Loucy (cell line): ENCODE measurements at regions not wholly inside any gene's neighbourhood (a gene's known extent, or its start where the extent isn't known, plus 50 kb on each side); places are given as distances from the start of the nearest gene placed in this dataset.

ENCODE experiments used
- H2AFZ ChIP-seq: fragments of 200-600 bp; sonication (generic); 2 replicates; pipeline ENCODE4 v1.6.0; 2016; ENCODE audit warnings: antibody characterized with exemption, mild to moderate bottlenecking, low read length, moderate library complexity
- H3F3A ChIP-seq: fragments of 200-600 bp; 2 replicates; pipeline ENCODE4 v1.6.0; 2016; ENCODE audit warnings: antibody characterized with exemption, low read depth, mild to moderate bottlenecking
- H3K27me3 ChIP-seq: fragments of 200-600 bp; sonication (generic); 2 replicates; pipeline ENCODE4 v1.6.1; 2014; ENCODE audit warnings: low read length, mild to moderate bottlenecking; ENCODE audit not compliant: insufficient read depth, poor library complexity, severe bottlenecking
- H3K36me3 ChIP-seq: fragments of 200-600 bp; sonication (generic); 2 replicates; pipeline ENCODE4 v1.6.1; 2016; ENCODE audit warnings: low read length; ENCODE audit not compliant: insufficient read depth
- H3K4me1 ChIP-seq: fragments of 200-600 bp; sonication (generic); 2 replicates; pipeline ENCODE4 v1.5.1; 2014; ENCODE audit warnings: low read length, mild to moderate bottlenecking; ENCODE audit not compliant: insufficient read depth, poor library complexity, severe bottlenecking
- H3K4me2 ChIP-seq: fragments of 200-600 bp; sonication (generic); 2 replicates; pipeline ENCODE4 v1.6.0; 2014; ENCODE audit warnings: antibody characterized with exemption, low read length, low read depth, mild to moderate bottlenecking; ENCODE audit not compliant: poor library complexity, severe bottlenecking
- H3K4me3 ChIP-seq: fragments of 200-600 bp; sonication (generic); 2 replicates; pipeline ENCODE4 v1.5.1; 2014; ENCODE audit warnings: low read length, mild to moderate bottlenecking, mixed read lengths; ENCODE audit not compliant: poor library complexity, severe bottlenecking
- H3K79me2 ChIP-seq: fragments of 200-600 bp; sonication (generic); 2 replicates; pipeline ENCODE4 v1.6.1; 2014; ENCODE audit warnings: low read length; ENCODE audit not compliant: insufficient read depth
- H3K9ac ChIP-seq: fragments of 200-600 bp; sonication (generic); 2 replicates; pipeline ENCODE4 v1.6.0; 2014; ENCODE audit warnings: mild to moderate bottlenecking, low read depth, low read length, moderate library complexity; ENCODE audit not compliant: poor library complexity, severe bottlenecking
- H3K9me2 ChIP-seq: fragments of 200-600 bp; sonication (generic); replicated peaks from 2 replicates; pipeline ENCODE4 v1.6.1; 2016; ENCODE audit warnings: low read depth, low read length, mixed read lengths
- H3K9me3 ChIP-seq: fragments of 200-600 bp; sonication (generic); 2 replicates; pipeline ENCODE4 v1.6.1; 2014; ENCODE audit warnings: mild to moderate bottlenecking, antibody characterized with exemption, low read length, low read depth; ENCODE audit not compliant: insufficient read depth
- H4K20me1 ChIP-seq: fragments of 200-600 bp; sonication (generic); 2 replicates; pipeline ENCODE4 v1.6.0; 2014; ENCODE audit warnings: antibody characterized with exemption, low read length, mild to moderate bottlenecking; ENCODE audit not compliant: insufficient read depth, poor library complexity, severe bottlenecking
- EZH2phosphoT487 ChIP-seq: fragments of 200-600 bp; IDR thresholded peaks from 2 replicates; pipeline ENCODE4 v1.6.1; 2018; ENCODE audit warnings: antibody characterized with exemption, mild to moderate bottlenecking, moderate library complexity, borderline replicate concordance
- TF ChIP-seq, protein P1 (sequence below): fragments of 200-600 bp; sonication (generic); conservative IDR thresholded peaks from 2 replicates; pipeline ENCODE4 v1.5.1; 2014; ENCODE audit warnings: mild to moderate bottlenecking, antibody characterized with exemption, low read length

DNA sequence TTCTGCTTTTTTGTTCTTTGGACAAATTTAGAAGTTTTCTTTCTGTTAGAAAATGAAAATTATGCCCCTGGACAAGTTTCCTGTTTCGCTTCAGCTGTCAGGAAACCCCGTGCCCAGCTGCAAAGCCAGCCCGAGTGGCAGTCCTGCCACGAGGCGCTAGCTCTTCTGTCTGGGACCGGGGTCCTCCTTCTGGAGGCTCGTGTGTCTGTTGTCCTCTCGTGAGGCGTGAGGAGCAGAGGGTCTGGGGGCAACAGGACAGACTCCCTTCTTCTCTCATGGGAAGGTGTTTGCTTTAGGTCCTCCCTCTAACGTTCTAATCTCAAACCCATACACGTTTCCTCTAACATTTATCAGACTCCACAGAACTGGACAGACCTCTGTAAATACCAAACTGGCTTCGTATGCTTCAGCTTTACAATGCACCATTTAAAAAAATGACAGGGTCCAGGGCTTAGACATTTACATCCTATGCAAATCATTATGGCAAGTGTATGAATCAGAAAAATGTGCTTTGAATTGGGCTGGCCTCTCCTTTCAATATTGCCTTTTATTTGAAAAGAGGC, 184.5 kb upstream of the SHH start:
- Histone ChIP-seq H2AFZ (no peak overlapping the region), H3K9ac (no peak overlapping the region), H3K4me1 (no peaks in the 10 kb centered on the region), H4K20me1 (no peaks in the 10 kb centered on the region), H3K9me2 (no peaks in the 10 kb centered on the region), H3K9me3 (no peaks in the 10 kb centered on the region; the same call in 1 of the 2 replicates), H3K27me3 (no peaks in the 10 kb centered on the region), H3K36me3 (no peaks in the 10 kb centered on the region), H3K4me2 (no peak overlapping the region), H3K4me3 (no peak overlapping the region), H3F3A (no peaks in the 10 kb centered on the region), H3K79me2 (no peaks in the 10 kb centered on the region)
- TF ChIP-seq EZH2phosphoT487 = no peak
- TF ChIP-seq, protein P1, sequence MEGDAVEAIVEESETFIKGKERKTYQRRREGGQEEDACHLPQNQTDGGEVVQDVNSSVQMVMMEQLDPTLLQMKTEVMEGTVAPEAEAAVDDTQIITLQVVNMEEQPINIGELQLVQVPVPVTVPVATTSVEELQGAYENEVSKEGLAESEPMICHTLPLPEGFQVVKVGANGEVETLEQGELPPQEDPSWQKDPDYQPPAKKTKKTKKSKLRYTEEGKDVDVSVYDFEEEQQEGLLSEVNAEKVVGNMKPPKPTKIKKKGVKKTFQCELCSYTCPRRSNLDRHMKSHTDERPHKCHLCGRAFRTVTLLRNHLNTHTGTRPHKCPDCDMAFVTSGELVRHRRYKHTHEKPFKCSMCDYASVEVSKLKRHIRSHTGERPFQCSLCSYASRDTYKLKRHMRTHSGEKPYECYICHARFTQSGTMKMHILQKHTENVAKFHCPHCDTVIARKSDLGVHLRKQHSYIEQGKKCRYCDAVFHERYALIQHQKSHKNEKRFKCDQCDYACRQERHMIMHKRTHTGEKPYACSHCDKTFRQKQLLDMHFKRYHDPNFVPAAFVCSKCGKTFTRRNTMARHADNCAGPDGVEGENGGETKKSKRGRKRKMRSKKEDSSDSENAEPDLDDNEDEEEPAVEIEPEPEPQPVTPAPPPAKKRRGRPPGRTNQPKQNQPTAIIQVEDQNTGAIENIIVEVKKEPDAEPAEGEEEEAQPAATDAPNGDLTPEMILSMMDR = no peak

DNA sequence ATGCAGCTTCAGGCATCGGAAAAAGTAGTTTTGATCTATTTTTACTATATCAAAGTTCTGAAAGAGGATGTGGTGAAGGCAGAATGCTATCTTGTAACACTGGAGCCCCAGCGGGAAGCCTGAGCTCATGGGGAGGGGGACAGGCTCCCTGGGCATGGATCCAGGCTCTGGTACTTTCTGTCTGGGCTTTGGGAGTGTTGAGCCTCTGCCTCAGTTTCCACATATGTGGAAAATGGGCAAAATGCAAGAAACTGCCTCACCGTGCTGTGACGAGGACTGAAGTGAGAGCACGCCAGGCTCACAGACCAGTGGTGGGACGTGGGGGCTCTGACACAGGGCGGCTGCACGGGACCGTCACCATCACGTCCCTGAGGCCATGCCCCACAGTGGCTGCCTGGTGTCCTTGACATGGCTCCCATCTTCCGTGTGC, 182.9 kb upstream of the SHH start:
- TF ChIP-seq, protein P1 = no peak
- no peak for TF ChIP-seq EZH2phosphoT487
- no peaks in the 10 kb centered on the region for H3K9me2 ChIP-seq
- H2AFZ ChIP-seq = no peak overlapping the region
- no peaks in the 10 kb centered on the region for H4K20me1 ChIP-seq
- H3K4me3 ChIP-seq = no peak overlapping the region
- H3K4me1 ChIP-seq = no peaks in the 10 kb centered on the region
- no peaks in the 10 kb centered on the region; the same call in 1 of the 2 replicates for H3K9me3 ChIP-seq
- no peaks in the 10 kb centered on the region for H3K27me3 ChIP-seq
- H3F3A ChIP-seq = no peaks in the 10 kb centered on the region
- H3K36me3 ChIP-seq = no peaks in the 10 kb centered on the region
- no peak overlapping the region for H3K4me2 ChIP-seq
- no peaks in the 10 kb centered on the region for H3K79me2 ChIP-seq
- H3K9ac ChIP-seq = no peak overlapping the region

DNA sequence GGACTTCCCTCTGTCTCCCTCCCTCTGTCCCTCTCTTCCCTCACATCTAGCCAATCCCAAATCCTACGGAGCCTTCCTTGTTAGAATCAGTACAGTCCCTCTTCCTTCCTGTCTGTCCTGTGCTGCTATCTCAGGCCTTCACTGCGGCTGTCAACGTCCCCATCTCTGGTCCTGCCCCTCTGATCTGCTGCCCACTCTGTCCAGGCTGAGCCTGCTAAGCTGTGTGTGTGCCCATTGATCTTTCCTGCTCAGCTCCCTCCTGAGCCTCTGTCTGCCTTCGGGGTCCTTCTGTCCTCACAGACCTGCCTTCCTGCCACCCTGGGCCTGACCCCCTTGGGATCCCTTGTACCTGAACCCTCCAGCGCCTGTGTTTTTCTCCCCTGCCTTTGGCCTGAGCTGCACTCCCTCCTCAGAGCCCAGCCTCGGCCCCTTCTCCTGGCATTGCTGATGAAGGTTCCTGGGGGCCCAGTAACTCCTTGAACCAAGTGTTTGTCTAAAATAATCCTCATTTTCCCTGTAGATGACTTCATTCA, 182.1 kb upstream of the SHH start:
- Histone ChIP-seq H3K9ac (no peak overlapping the region), H3K27me3 (no peaks in the 10 kb centered on the region), H4K20me1 (no peaks in the 10 kb centered on the region), H3K4me3 (no peak overlapping the region), H2AFZ (no peak overlapping the region), H3K79me2 (no peaks in the 10 kb centered on the region), H3K4me1 (no peaks in the 10 kb centered on the region), H3K9me2 (no peaks in the 10 kb centered on the region), H3K36me3 (no peaks in the 10 kb centered on the region), H3F3A (no peaks in the 10 kb centered on the region), H3K4me2 (no peak overlapping the region), H3K9me3 (no peaks in the 10 kb centered on the region; the same call in 1 of the 2 replicates)
- TF ChIP-seq, protein P1 = no peak
- TF ChIP-seq EZH2phosphoT487 = no peak
